Prostate gland (tissue), 2 donors: ENCODE measurements at regions not wholly inside any gene's neighbourhood (a gene's known extent, or its start where the extent isn't known, plus 50 kb on each side); places are given as distances from the start of the nearest gene placed in this dataset.
"Not testable (repeated sequence)": the region's sequence is repeated elsewhere in the genome, so short reads cannot be mapped to it uniquely, and the experiment has no call there.

Source experiments
- DNase-seq: peaks from one replicate; pipeline ENCODE4 v3.0.0-alpha.2; 2019; ENCODE audit warnings: low spot score
- H3K27ac ChIP-seq, 2 donors: fragments of 200-600 bp; sonication (generic); 2 replicates each; pipeline ENCODE4 v1.5.1; 2017 to 2019
- H3K27me3 ChIP-seq: fragments of 200-600 bp; sonication (generic); replicated peaks from 2 replicates; pipeline ENCODE4 v1.5.1; 2019; ENCODE audit not compliant: insufficient read depth
- H3K36me3 ChIP-seq, 2 donors: fragments of 200-600 bp; sonication (generic); 1 replicate in 1 of 2; 2 replicates in 1 of 2; pipeline versions ENCODE4 v1.5.1 to v1.8.1; 2017 to 2019
- H3K4me1 ChIP-seq: fragments of 200-600 bp; sonication (generic); replicated peaks from 2 replicates; pipeline ENCODE4 v1.5.1; 2019
- H3K4me3 ChIP-seq, 2 donors: fragments of 200-600 bp; sonication (generic); 2 replicates each; pipeline ENCODE4 v1.5.1; 2017 to 2019
- H3K9me3 ChIP-seq: fragments of 200-600 bp; sonication (generic); 2 replicates; pipeline ENCODE4 v1.5.1; 2017
- CTCF ChIP-seq, 4 experiments: fragments of 200-600 bp in 2 of 4; fragments of 450-650 bp in 2 of 4; sonication (generic) in 2 of 4; IDR thresholded peaks; 1 replicate in 3 of 4; 2 replicates in 1 of 4; pipeline ENCODE4 v1.5.1; 2016 to 2019; ENCODE audit warnings: antibody characterized with exemption in 4 of 4, mild to moderate bottlenecking in 2 of 4, moderate library complexity in 2 of 4
- POLR2A ChIP-seq: fragments of 450-650 bp; IDR thresholded peaks from one replicate; pipeline ENCODE4 v1.6.1; 2016; ENCODE audit warnings: antibody characterized with exemption, mild to moderate bottlenecking
- POLR2AphosphoS5 ChIP-seq: sonication (generic); formaldehyde crosslinking; IDR thresholded peaks from one replicate; pipeline ENCODE4 v1.6.1; 2017; ENCODE audit warnings: antibody characterized with exemption
- WGBS: methylation state at CpG from one replicate; pipeline ENCODE4 v1.1.5; 2018; 5-methylcytosine and 5-hydroxymethylcytosine counted together
- intact Hi-C: fragments of 100-400 bp; cut with DNase I; formaldehyde crosslinking; loops from one replicate; pipeline ENCODE4 v1.14.2; 2022

- no peak overlapping the region for H3K27ac ChIP-seq
- H3K4me3 ChIP-seq: no peak overlapping the region
- no peaks in the 10 kb centered on the region for H3K27me3 ChIP-seq
- no peaks in the 10 kb centered on the region for H3K36me3 ChIP-seq
- no peak for TF ChIP-seq POLR2AphosphoS5
- no peak for TF ChIP-seq CTCF (IDR thresholded peaks at IDR 0.05)
- TF ChIP-seq POLR2A: no peak
- intact Hi-C loops: no loop called here
- no peaks in the 10 kb centered on the region for H3K4me1 ChIP-seq
- 57% methylated on average over 1 of the region's 1 CpG for WGBS
- H3K9me3 ChIP-seq: no peaks in the 10 kb centered on the region
- no peak for DNase-seq
These were observed 221.2 kb upstream of the ALCAM start for GRCh38 chr3:105145511-105145910.

- DNase-seq, H3K36me3 ChIP-seq, H3K27ac ChIP-seq, H3K4me3 ChIP-seq, H3K4me1 ChIP-seq, H3K9me3 ChIP-seq, intact Hi-C loops, H3K27me3 ChIP-seq: not testable (repeated sequence)
- 98% methylated on average over 3 of the region's 3 CpGs for WGBS
These were observed 217.5 kb upstream of the ALCAM start for GRCh38 chr3:105149197-105149596.

- peak overlapping the region in 1 of 2 donors; percentile 4 for H3K27ac ChIP-seq
- no peak overlapping the region for H3K4me3 ChIP-seq
- no peaks in the 10 kb centered on the region for H3K4me1 ChIP-seq
- 70% methylated on average over 1 of the region's 1 CpG for WGBS
- intact Hi-C loops: no loop called here
- no peaks in the 10 kb centered on the region for H3K36me3 ChIP-seq
- no peaks in the 10 kb centered on the region for H3K27me3 ChIP-seq
- TF ChIP-seq POLR2AphosphoS5 (no peak), POLR2A (no peak), CTCF (IDR thresholded peaks at IDR 0.05) (no peak)
- DNase-seq: no peak
- H3K9me3 ChIP-seq: no peaks in the 10 kb centered on the region
These were observed 213.7 kb upstream of the ALCAM start for GRCh38 chr3:105152987-105153386.

GRCh38 chr3:105154692-105155091 lies 212.0 kb upstream of the ALCAM start:
- Histone ChIP-seq H3K4me1 (no peaks in the 10 kb centered on the region), H3K27me3 (no peaks in the 10 kb centered on the region), H3K36me3 (no peaks in the 10 kb centered on the region), H3K27ac (no peak overlapping the region), H3K9me3 (no peaks in the 10 kb centered on the region), H3K4me3 (no peak overlapping the region)
- TF ChIP-seq POLR2AphosphoS5 (peak; percentile 66), POLR2A (no peak), CTCF (IDR thresholded peaks at IDR 0.05) (no peak)
- DNase-seq: peak; percentile 63
- intact Hi-C loops: no loop called here

GRCh38 chr3:105157067-105157765 lies 209.5 kb upstream of the ALCAM start:
- H3K9me3 ChIP-seq: no peaks in the 10 kb centered on the region
- WGBS: 92% methylated on average over 5 of the region's 5 CpGs
- no peak for DNase-seq
- H3K27me3 ChIP-seq: no peaks in the 10 kb centered on the region
- no peaks in the 10 kb centered on the region for H3K36me3 ChIP-seq
- no peaks in the 10 kb centered on the region for H3K4me1 ChIP-seq
- no peak for TF ChIP-seq POLR2A
- TF ChIP-seq POLR2AphosphoS5: no peak
- H3K27ac ChIP-seq: no peak overlapping the region
- intact Hi-C loops: no loop called here
- no peak overlapping the region for H3K4me3 ChIP-seq

GRCh38 chr3:105157766-105158085 lies 209.0 kb upstream of the ALCAM start:
- H3K4me1 ChIP-seq: no peaks in the 10 kb centered on the region
- no peaks in the 10 kb centered on the region for H3K27me3 ChIP-seq
- 89% methylated on average over 3 of the region's 3 CpGs for WGBS
- no peak overlapping the region for H3K27ac ChIP-seq
- no peaks in the 10 kb centered on the region for H3K9me3 ChIP-seq
- intact Hi-C loops: no loop called here
- H3K4me3 ChIP-seq: no peak overlapping the region
- DNase-seq: no peak
- no peaks in the 10 kb centered on the region for H3K36me3 ChIP-seq
- no peak for TF ChIP-seq CTCF (IDR thresholded peaks at IDR 0.05)
- TF ChIP-seq POLR2AphosphoS5: no peak
- no peak for TF ChIP-seq POLR2A
